Left renal pelvis (tissue), 4 donors: ENCODE measurements at regions not wholly inside any gene's neighbourhood (a gene's known extent, or its start where the extent isn't known, plus 50 kb on each side); places are given as distances from the start of the nearest gene placed in this dataset.

Experiments used
- DNase-seq, 4 donors: peaks; one replicate each; pipeline ENCODE4 v3.0.0-alpha.2; 2013; ENCODE audit warnings: low read depth in 4 of 4, low spot score in 3 of 4

DNA sequence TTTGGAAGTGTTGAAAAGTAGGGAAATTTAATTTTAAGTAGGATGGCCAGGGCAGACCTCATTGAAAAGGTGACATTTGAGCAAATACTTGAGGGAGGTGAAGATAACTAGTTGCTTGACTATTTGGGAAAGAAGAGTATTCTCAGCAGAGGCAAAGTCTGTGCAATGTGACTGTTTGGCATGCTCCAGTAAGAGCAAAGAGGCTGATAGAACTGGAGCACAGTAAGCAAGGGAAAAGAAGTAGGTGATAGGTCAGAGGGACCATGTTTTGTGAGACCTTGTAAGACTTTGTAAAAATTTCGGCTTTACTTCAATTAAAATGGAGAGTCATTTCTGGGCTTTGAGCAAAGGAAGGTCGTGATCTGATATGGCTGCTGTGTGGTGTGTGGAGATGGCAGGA, 335.8 kb downstream of the ZIC1 start:
- DNase-seq, result no peak

DNA sequence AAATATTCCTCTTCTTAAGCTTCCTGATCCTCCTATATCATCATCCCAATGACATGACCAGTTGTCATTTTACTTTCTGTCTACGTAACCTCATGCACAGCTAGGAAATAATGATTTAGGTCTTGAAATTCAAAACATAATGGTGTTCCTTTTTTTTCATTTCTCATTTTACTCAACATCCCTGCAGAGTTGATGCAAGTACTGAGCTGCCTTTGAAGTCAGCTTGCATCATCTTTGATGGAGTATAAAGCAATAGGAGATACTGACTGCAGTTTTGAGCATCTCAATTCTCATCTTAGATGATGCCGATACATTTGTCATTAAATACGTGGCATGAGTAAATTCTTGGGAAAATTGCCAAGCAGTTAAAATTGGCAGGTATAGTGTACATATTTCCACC, 346.1 kb downstream of the ZIC1 start:
- no peak for DNase-seq

DNA sequence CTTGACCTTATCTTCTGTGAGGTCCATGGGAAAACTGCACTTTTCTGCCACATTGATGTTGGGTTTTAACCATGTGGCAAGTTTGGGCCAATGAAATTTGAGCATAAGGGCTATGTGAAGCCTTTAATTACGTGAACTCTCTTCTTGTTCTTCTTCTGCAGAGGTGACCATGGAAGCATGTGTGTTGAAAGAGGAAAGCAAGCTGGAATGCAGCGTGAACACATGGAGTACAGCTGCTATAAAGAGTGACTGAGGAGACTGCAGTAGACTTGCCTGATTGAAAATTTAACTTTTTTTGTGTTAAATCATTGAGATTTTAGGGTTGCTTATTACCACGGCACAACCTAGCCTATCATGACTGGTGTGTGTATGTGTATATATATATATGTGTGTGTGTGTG, 347.3 kb downstream of the ZIC1 start:
- DNase-seq, result no peak

DNA sequence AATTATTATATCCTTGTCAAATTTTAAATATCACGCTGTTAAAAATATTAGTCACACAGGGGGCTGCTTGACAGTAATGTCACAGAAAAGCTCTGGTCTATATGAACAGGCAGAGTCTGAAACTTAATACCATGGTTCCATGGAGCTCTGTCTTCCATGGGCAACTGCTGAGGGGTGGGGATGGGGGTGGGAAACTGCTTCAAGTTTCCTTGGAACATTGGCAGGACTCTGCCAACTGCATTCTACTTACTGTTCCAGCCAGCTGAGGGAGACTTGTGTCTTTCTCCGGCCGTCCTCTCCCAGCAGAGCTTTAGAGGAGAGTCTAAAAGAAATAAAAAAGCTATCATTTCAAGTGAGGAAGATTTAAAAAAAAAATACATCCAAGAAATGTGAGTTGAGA, 348.7 kb downstream of the ZIC1 start:
- no peak for DNase-seq

DNA sequence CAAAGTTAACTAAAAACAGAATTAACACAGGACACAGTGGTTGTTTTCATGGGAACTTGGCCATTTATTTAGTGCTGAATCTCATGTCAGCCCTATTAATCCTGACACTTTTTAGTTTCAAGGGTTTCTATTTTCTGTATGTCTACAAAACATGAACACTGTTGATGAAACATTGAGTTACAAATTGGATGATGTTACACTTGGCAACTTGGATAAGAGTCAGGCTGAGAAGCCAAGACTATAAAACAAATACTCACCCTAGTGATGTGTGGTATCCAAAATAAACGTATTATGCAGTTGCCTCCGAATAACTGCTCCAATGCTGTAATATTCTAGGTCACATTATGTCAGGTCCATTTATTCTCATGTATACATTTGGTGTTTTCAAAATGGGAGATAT, 349.6 kb downstream of the ZIC1 start:
- DNase-seq, result peak in 1 of 4 donors; percentile 2

DNA sequence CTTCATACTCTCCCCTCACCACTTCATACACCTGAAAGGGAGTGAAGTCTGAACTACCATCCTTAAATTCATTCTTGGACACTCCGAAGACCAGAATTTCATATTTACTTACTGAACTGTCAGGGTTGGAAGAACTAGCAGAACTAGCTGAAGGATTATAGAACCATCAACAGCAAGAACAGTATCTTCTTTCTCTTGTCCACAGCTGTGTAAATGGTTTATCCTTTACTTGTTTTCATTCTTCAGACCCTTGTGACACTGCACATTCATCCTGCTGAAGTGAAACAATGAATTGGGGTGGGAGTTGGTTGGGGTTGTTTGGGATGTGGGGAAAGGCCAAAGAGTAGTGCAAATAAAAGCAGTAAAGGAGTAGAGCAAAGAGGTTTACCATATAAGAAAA, 350.9 kb downstream of the ZIC1 start:
- DNase-seq, result no peak

DNA sequence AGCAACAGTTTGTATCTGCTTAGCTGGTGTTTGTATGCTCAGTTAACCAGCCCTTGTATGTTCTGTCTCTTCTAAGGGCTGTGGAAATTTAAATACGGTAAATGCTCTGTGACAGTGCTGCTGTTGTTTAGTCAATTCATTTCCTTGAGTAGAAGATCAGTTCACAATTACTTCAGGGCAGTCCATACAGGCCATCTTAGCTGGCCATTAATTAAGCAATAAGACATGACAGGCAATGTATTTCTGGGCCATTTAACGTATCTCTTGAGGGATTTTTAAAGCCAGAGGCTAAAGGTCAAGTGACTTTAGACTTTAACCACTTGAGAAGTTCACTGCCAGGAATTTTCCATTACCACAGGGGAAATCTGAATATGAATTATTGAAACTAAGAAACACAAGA, 351.8 kb downstream of the ZIC1 start:
- peak in 1 of 4 donors; percentile 3 for DNase-seq

DNA sequence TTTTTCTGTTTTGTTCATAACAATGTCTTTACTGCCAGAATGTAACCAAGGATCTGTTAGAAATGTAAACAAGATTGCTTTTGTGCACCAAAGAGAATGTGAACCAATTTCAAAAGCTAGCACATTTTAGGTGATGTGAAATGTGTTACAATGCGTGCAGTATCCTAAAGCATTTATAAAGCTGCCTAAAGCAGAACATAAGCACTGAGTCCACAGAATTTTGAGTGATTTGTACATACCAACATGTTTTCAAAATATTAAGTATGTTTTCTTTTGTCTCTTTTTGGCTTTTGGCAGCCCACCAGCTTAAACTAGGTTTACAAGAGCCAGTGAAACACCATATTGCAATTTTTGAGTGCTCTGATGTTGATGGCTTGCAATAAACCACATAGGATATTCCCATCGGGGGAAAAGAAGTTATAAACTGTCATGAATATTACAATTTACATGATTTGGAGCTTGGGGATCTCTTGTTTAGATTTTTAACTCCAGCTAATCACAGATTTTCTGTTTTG, 364.0 kb downstream of the ZIC1 start:
- no peak for DNase-seq

DNA sequence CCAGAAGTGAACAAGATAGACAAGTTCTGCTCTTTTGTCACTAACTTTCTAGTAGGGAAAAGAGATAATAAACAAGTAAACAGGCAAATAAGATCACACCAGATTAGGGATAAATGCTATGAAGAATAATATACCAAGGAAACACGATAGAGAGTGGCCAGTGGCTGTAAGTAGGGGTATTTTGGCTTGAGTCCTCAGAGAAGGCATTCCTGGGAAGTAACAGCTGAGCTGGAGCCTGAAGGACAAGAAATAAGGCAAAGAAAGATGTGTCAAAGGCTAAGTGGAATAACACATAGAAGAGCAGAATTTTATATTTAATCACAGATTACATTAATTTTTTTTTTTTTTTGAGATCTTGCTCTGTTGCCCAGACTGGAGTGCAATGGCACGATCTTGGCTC, 366.2 kb downstream of the ZIC1 start:
- no peak for DNase-seq

DNA sequence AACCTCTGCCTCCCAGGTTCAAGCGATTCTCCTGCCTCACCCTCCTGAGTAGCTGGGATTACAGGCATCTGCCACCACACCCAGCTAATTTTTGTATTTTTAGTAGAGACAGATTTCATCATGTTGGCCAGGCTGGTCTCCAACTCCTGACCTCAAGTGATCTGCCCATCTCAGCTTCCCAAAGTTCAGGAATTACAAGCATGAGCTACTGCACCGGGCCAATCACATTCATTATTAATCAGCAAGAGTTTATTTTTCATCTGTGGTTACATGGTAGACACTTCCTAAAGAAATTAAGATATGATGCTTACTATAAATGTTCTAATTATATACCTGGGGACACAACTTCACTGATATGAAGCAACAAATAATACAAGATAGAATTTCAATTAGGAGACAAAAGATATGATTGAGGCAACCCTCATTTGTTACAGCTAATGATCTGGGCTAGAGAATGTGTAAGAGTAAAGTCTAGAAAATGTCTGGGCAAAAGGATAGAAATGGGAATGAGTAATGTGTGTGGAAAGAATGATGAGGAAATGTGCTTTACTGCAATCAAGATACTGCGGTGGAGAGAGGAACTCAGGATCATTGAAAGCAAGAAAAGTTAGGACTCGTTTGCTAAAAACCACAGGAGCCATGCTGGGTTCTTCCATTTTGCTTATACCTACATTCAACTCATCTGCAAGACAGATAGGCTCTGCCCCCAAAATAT, 366.8 kb downstream of the ZIC1 start:
- no peak for DNase-seq

DNA sequence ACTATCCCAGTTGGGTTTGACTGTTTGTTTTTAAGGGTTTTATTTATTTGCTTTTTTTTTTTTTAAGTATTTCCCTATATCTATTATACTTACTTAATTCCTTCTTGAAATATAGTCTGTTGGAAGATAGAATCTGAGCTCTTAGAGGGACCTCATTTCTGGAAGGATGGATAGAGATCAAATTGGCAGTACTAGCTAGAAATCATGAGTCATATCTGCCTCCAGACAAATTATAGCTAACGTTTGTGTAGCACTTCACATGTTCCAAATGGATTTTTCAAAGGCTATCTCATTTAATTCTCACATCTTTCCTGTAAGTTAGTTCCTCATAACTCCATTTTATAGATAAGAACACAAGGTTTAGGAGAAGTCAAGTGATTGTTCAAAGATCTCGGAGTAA, 384.7 kb downstream of the ZIC1 start:
- DNase-seq, result no peak

DNA sequence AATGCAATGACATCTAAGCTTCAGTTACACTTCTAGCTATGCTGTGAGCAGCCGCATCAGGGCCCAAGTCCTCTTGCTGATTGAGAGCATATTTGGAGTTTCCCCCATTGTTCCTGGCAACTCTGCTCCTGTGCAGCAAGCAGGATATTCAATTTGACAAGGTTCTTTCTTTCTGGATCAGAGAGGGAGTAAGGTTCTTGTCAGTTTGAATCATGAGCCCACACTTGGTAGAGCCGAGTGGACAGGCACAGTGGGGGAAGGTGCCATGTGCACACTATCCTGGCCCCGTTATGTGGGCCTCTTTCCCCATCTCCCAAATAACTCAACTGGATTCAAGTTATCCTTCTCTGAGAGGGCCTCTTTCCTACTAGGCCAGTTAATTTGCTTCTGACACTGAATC, 385.4 kb downstream of the ZIC1 start:
- DNase-seq, result no peak

DNA sequence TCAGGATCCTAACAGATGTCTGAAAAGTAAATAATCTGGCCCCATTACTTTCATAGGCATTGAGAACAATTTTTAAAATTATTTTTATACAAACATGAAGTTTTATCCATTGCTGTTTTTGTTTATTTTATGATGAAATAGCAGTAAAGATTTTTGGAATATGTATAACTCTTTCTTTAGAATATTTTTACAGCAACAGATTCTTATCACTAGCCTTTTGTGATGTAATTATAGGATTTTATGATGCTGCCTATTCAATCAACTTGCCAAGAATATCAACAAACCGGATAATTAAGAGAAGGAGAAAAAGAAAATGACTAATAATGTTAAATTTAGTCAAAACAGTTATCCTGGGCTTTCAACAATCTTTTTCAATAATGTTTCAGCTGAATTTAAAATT, 386.3 kb downstream of the ZIC1 start:
- DNase-seq, result no peak

DNA sequence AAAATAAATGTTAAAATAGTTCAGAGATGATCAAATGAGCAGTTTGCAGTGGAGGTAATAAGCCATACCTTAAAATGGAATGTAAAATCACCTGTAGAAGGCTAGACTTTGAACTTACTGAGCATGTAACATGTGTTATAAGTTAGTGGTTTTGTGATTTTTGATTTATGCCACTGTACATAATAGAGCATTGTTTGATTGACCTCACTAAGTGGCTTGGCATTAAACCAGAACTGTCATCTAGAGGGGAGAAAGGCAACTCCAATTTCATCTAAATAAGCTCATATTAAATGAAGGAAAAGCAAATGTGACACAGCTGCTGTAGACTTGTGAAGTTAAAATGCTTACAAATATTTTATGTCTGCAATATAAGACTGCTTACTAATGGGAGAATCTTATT, 387.9 kb downstream of the ZIC1 start:
- peak in 1 of 4 donors; percentile 24 for DNase-seq

DNA sequence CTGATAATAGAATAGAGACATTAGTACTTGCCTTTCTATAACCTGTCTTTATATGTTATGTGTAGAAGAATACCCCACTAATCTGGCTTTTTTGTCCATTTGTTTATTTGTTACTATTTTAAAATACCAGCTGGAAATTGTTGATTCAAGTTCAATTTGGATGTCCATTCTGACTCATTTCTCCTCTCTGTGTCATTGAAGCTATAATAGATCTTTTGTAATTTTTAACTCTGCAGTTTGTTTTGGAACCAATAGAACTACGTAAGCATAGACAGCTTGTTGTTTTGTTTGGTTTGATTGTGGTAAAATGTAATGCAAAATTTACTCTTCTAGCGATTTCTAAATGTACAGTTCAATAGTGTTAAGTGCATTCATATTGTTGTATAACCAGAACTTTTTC, 390.4 kb downstream of the ZIC1 start:
- no peak for DNase-seq

DNA sequence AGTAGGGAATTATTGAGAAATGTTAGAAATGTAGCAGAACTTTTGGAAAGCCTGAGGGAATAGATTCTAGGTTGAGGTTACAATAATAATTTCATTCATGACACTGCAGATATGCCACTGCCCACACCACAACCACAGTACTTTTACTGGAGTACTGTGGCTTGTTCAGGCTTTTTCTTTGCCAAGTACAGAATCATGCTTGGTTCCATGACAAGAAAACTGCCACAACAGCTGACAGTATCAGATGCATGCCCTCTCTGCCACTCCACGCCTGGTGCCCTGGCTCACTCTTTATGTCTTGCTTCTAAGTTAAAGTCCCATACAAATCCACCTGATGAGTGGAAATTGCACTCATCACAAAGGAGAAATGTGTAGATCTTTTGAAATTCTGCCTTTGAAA, 398.6 kb downstream of the ZIC1 start:
- DNase-seq, result no peak

DNA sequence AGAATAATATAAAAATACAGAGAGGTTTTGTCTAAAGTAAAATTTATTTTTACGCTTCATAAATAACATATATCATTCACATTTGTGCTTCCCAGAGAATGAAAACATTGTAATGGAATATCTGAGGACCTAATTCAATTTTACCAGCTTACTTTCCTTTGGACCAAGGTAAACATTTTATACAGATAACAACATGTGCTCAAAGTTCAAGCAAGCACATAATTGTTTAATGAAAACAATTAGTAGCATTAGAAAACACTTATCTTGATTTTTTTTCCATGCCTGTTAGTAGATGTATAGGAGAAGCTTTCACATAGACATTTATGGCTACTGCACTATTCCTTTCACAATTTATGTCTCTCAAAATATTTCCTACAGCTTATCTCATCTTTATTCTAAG, 400.0 kb downstream of the ZIC1 start:
- no peak for DNase-seq

DNA sequence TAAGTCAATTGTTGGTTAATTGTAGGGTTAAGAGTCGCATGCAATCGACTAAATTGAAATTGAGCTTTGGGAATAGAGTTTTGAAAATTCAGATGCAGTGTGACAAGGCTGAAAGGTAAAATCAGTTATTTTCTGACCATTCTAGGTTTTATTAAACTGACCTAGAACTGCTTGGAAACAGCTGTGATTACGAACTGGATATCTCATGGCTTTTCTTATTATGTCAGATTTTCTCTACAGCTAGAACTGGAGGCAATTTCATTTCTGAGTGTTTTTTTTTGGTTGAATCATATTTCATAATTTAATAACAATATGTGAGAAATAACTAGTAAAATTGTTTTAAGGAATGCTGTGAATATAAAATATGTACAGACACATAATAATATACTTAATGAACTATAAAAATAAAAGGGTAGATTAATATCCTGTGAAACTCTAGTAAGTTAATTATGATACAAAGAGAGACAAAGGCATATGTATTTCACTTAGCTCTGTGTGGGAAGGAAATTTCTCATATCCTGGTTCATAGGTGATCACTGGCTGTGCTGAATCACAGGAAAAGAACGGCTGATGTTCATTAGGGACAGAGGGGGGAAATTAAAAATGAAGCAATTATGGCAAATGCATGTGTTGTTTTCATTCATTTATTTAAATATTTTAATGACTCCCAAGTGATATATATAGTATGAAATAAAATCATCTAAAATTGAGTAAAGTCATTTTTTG, 403.2 kb downstream of the ZIC1 start:
- DNase-seq, result no peak

DNA sequence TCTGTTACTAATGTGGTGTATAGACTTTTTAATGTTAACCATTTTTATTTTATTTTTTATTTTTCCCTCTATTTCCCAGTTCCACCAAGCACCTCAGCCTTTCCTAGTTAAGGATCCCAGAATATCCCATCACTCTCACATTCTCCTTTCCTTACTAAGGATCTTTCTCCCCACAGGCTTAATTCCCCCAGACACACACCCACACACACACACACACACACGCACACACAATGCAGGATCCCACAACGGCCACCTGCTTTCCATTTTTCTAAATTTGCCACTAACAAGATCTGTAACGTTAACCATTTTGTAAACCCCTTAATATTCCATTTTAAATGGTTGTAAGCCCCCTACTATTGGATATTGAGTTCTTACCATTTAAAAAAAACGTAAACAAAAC, 404.1 kb downstream of the ZIC1 start:
- DNase-seq, result no peak

DNA sequence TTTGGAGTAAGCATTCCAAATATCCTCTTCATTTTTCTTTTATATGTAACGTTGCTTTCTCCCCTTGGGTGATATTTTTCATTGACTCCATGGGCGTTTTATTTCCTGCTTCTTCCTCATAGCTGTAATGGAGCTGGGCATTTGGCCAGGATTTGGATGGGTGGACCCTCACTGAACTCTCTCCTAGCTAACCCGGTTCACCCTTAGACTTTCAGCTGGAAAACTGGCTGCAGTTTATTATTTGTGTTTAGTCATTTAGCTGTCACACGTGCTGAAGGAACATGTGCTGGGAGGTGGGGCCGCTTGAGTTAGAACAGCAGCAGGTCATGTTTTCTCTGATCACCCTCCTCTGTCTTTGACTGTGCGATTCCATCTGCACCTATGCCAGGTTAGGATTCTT, 407.6 kb downstream of the ZIC1 start:
- peak; percentile 56 to 70 (median 67) for DNase-seq

DNA sequence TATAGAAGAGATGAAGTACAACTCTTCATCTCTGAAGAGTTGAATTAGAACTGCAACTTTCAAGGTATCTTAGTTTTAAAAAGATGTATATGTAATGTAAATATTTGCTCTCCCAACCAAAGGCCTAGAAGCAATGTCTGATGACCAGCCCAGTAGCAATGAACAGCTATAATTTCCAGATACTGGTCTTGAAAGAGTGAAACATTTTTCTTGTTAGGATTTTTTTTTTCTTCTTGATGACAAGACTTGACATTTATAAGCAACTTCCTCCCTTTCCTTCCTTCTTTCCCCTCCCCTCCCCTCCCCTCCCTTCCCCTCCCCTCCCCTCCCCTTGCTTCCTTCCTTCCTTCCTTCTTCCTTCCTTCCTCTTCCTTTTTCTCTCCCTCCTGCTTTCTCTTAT, 423.4 kb downstream of the ZIC1 start:
- DNase-seq, result no peak

DNA sequence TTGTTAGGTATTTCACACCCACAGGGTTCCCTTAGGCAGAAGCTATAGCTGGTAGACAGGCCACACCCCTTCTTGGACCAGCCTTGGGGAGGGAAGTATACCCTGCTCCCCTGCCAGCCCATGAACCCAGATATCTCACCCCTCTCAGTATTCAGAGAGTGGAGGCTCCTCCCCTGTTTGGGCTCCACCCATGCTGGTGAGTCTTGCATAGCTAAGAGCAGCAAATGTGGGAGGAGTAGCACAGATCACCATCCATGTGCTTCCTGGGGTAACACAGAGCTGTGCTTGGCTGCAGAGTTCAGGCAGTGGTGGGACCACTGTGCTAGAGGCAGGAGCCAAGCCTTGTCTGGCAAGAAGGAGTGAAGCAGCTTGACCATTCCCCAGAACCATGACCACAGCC, 427.2 kb downstream of the ZIC1 start:
- DNase-seq, result no peak
